GM12892 (cell line): ENCODE measurements at regions not wholly inside any gene's neighbourhood (a gene's known extent, or its start where the extent isn't known, plus 50 kb on each side); places are given as distances from the start of the nearest gene placed in this dataset.
A peak's percentile ranks its signal among the peaks of the same experiment; 100 is the strongest.

Experiments used
- DNase-seq: peaks from one replicate; pipeline ENCODE4 v3.0.0; 2011; ENCODE audit not compliant: insufficient read length
- FAIRE-seq: peaks from 2 replicates; lab custom pipeline; 2011; peaks lifted over from hg19 to GRCh38; lab: Jason Lieb, UNC
- POLR2A ChIP-seq: IDR thresholded peaks from 2 replicates; pipeline ENCODE4 v1.6.1; 2011; ENCODE audit warnings: low read depth, low read length, control low read depth
- POLR2AphosphoS5 ChIP-seq: IDR thresholded peaks from 2 replicates; pipeline ENCODE4 v1.6.1; 2011; ENCODE audit warnings: low read depth, low read length, control low read depth
- TAF1 ChIP-seq: IDR thresholded peaks from 2 replicates; pipeline ENCODE4 v1.6.1; 2011; ENCODE audit warnings: low read depth, mild to moderate bottlenecking, control low read depth, low read length, borderline replicate concordance

GRCh38 chr14:62081012-62081612 lies 318.9 kb downstream of the SNAPC1 start:
- TF ChIP-seq POLR2AphosphoS5 = no peak
- no peak for TF ChIP-seq TAF1
- TF ChIP-seq POLR2A = no peak
- peak; percentile 90 for FAIRE-seq
- peak; percentile 22 for DNase-seq

GRCh38 chr14:62081951-62082350 lies 319.7 kb downstream of the SNAPC1 start:
- no peak for TF ChIP-seq POLR2AphosphoS5
- TF ChIP-seq POLR2A = no peak
- TF ChIP-seq TAF1 = no peak
- DNase-seq (no peak), FAIRE-seq (no peak)

- TF ChIP-seq TAF1 (no peak), POLR2A (no peak), POLR2AphosphoS5 (no peak)
- no peak for DNase-seq
- no peak for FAIRE-seq
Measured at GRCh38 chr14:62082779-62083178, 320.6 kb downstream of the SNAPC1 start.

DNA sequence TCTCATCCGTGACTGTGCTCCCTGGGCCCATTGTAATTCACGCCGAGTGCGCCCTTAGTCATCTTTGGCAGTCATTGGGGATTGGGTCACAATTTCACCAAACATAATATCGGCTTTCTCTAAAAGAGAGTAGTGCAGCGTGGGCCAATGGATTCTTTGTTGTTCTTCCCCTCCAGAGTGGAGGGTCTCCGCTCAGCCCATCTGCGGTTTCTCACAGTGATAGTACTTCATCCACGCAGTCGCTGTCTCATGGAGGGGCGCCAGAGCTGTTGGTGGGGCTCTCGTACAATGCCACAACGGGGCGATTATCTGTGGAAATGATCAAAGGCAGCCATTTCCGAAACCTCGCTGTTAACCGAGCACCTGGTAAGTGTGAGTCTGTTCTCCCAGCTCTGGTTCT lies 321.8 kb downstream of the SNAPC1 start:
- no peak for TF ChIP-seq TAF1
- TF ChIP-seq POLR2AphosphoS5 = no peak
- no peak for TF ChIP-seq POLR2A
- FAIRE-seq (no peak), DNase-seq (no peak)

GRCh38 chr14:62087191-62087590 lies 325.0 kb downstream of the SNAPC1 start:
- FAIRE-seq (no peak), DNase-seq (no peak)
- no peak for TF ChIP-seq TAF1
- TF ChIP-seq POLR2AphosphoS5 = no peak
- TF ChIP-seq POLR2A = no peak

DNA sequence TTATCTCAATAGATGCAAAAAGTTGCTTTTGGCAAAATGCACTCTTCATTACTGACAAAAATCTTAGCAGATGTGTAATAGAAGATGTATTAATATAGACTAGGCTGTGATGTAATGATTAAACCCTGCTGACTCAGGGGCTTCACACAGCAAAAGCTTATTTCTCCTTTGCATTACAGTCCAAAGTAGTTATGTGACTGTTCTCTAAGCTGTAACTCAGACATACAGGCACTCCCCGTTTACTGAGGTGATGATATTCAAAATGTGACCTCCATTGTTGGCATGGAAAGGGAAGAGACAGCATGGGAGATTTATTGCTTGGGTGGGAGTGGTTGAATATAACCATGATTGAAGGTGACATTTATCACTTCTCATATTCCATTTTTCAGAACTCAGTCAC lies 331.5 kb downstream of the SNAPC1 start:
- FAIRE-seq (no peak), DNase-seq (no peak)
- no peak for TF ChIP-seq TAF1
- TF ChIP-seq POLR2A = no peak
- no peak for TF ChIP-seq POLR2AphosphoS5

- no peak for DNase-seq
- FAIRE-seq = no peak
- TF ChIP-seq POLR2A (no peak), TAF1 (no peak), POLR2AphosphoS5 (no peak)
Measured at GRCh38 chr14:62097072-62097471, 334.9 kb downstream of the SNAPC1 start.

DNA sequence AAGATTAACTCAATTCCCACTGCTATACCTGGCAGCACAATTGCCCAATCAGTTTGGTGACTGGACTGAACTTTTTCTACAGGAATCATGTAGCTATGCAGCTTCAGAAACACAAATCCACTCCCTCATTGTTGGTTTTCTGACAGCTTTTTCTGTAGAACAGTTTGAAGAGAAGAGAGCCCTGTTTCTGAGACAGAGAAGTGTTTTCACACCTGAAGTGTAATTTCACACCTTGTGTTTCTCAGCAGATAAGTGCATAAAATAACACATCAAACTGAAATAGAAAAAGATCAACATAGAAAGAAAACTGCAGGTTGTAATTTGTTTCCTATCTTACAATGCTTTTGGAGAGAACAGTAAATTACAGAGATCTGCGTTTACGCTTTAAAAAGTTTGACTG lies 335.6 kb downstream of the SNAPC1 start:
- DNase-seq (no peak), FAIRE-seq (no peak)
- TF ChIP-seq POLR2AphosphoS5 (no peak), TAF1 (no peak), POLR2A (no peak)

GRCh38 chr14:62098357-62098756 lies 336.1 kb downstream of the SNAPC1 start:
- TF ChIP-seq TAF1 (no peak), POLR2AphosphoS5 (no peak), POLR2A (no peak)
- no peak for FAIRE-seq

DNA sequence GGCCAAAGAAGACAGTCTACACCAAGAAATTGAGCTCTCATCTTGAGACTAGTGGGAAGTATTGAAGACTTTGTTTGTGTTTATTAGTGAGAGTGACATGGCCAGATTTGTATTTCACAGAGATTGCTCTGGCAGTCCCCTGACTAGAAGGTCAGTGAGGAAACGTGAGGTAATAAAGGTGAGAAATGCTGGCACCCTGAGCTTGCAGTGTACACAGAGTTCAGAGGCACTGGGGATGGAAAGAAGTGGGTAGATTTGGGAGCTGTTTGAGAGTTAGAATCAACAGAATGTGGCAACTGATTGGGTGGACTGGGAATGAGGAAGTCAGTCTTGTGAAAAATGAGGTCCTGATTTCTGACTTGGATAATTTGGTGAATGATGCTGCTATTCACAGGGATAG lies 336.9 kb downstream of the SNAPC1 start:
- TF ChIP-seq TAF1 (no peak), POLR2A (no peak), POLR2AphosphoS5 (no peak)
- DNase-seq = no peak
- FAIRE-seq = no peak

More at GRCh38 chr14:62098357-62098756, 336.1 kb downstream of the SNAPC1 start:
- DNase-seq = no peak

DNA sequence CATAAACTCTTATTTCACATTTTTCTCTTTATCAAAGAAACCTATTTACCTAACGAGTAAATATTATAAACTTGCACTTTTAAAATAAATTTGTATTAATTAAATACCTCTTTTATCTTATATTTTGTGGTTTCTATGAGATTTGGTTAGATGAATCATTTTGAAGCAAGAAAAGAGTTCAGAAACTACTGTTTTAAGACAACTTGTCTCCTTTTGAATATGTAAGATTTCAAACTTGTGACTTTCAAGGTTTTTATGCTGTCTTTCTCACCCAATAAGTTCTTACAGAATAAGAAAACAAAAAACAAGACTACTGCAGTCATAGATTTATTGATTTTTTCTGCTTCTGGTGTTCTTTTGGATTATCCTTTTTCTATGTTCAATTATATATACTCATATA lies 339.0 kb downstream of the SNAPC1 start:
- TF ChIP-seq POLR2AphosphoS5 (no peak), POLR2A (no peak), TAF1 (no peak)
- FAIRE-seq (no peak), DNase-seq (no peak)

GRCh38 chr14:62101673-62102348 lies 339.6 kb downstream of the SNAPC1 start:
- DNase-seq (no peak), FAIRE-seq (no peak)
- TF ChIP-seq POLR2A = no peak
- TF ChIP-seq POLR2AphosphoS5 = no peak
- TF ChIP-seq TAF1 = no peak

DNA sequence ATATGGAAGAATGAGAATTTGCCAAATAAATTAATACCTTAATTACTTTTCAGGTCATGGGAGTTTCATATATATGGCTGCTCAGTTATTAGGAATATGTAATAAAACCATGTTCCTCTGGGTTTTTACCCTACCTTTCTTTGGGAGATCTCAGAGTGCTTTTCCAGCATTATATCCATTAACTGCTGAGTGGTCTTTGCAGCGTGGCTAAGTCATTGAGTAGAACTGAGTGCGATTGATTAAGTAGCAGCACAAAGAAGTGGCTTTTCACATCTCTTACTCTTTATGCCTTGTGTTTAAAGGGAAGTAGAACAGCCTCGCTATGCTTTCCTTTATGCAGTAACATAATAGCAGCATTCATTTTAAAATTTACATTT lies 340.1 kb downstream of the SNAPC1 start:
- DNase-seq (no peak), FAIRE-seq (no peak)
- TF ChIP-seq POLR2A = no peak
- TF ChIP-seq TAF1 = no peak
- TF ChIP-seq POLR2AphosphoS5 = no peak

DNA sequence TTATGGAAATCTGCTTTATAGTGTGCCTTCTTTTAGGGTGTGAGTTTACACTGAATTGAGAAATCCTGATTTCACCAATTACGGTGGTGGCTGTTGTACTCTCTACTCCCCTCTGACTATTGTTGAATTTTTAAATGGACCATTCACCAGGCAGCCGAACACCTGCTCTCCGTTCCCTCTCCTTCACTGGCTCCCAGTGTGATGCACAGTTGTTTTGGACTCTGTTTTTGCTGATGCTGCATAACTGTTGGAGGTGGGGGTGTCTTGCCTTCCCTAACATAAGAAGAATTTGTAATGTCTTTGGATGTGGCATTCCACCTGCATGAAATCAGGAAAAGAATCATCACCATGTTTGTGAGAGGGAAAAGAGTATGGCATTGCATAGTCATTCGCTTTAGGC lies 341.2 kb downstream of the SNAPC1 start:
- TF ChIP-seq TAF1 (no peak), POLR2AphosphoS5 (no peak), POLR2A (no peak)
- DNase-seq (no peak), FAIRE-seq (no peak)
